ENCODE measurements at regions not wholly inside any gene's neighbourhood (a gene's known extent, or its start where the extent isn't known, plus 50 kb on each side); places are given as distances from the start of the nearest gene placed in this dataset.

GRCh38 chr20:11144114-11144950, 470.5 kb upstream of the JAG1 start:
- TF ChIP-seq POLR2A (IDR thresholded peaks at IDR 0.05) (no peak), CTCF (IDR thresholded peaks at IDR 0.05) (no peak)
